HG03175 (cell line): ENCODE measurements at regions not wholly inside any gene's neighbourhood (a gene's known extent, or its start where the extent isn't known, plus 50 kb on each side); places are given as distances from the start of the nearest gene placed in this dataset.

Experiments
- ATAC-seq: cut with Tn5 transposase; IDR thresholded peaks from one replicate; pipeline ENCODE4 v1.9.1; 2021; ENCODE audit warnings: mild to moderate bottlenecking, moderate library complexity; ENCODE audit not compliant: unreplicated experiment

- ATAC-seq = no peak
Measured at GRCh38 chr6:104621396-104621795, 238.3 kb downstream of the HACE1 start.

- no peak for ATAC-seq
Measured at GRCh38 chr6:104617591-104617990, 242.1 kb downstream of the HACE1 start.

DNA sequence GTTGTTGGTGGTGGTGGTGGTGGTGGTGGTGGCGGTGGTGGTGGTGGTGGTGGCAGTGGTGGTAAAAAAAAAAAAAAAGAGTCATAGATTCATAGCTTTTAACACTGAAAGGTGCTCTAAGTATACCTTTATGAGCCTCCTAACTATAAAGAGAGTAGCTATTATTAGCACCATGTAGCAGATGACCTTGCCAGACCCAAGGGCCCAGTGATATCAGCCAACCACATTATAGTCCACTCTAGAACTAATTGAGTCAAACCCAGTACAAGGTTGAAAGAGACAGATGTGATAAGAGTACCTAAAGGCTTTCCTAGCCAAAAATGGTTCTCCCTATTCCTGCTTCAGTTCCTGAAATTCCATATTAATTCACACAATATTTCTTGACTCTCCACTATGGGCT, 245.3 kb downstream of the HACE1 start:
- no peak for ATAC-seq

GRCh38 chr6:104613416-104614001, 246.2 kb downstream of the HACE1 start:
- ATAC-seq = no peak

GRCh38 chr6:104612541-104612940, 247.2 kb downstream of the HACE1 start:
- no peak for ATAC-seq

- ATAC-seq = no peak
Measured at GRCh38 chr6:104608101-104608500, 251.6 kb downstream of the HACE1 start.

DNA sequence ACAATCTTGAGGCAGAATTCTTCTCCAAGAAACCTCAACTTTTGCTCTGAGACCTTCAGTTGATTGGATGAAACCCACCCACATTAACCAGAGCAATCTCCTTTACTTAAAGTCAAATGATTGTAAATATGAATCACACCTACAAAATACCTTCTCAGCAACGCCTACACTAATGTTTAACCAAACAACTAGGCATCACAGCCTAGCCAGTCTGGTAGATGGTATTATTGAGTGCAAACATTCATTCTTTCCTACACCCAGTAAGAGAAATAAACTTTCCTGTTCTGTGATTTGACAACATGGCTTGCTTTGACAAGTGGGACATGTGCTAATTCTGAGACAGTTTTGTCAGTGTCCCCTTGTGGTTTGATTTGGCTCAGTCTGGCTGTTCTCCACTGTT, 252.2 kb downstream of the HACE1 start:
- no peak for ATAC-seq

DNA sequence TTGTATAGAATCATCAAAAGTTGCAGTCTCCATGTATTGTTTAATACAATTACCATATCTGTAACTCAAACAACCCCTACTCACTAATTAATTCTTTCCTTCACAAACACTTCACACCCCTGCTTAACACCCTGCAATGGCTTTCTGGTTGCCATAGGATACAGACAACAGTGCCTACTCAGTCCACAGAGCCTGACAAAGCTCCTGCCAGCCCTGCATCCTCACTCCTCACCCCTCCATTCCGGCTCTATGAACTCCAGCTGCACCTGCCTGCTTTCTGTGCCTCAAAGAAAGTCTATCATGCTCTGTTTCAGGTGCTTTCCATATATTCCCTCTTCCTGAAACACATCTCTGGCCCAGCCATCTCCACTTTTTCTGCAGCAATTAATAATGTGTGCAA, 253.4 kb downstream of the HACE1 start:
- ATAC-seq = no peak

- ATAC-seq = no peak
Measured at GRCh38 chr6:104604685-104605084, 255.0 kb downstream of the HACE1 start.

DNA sequence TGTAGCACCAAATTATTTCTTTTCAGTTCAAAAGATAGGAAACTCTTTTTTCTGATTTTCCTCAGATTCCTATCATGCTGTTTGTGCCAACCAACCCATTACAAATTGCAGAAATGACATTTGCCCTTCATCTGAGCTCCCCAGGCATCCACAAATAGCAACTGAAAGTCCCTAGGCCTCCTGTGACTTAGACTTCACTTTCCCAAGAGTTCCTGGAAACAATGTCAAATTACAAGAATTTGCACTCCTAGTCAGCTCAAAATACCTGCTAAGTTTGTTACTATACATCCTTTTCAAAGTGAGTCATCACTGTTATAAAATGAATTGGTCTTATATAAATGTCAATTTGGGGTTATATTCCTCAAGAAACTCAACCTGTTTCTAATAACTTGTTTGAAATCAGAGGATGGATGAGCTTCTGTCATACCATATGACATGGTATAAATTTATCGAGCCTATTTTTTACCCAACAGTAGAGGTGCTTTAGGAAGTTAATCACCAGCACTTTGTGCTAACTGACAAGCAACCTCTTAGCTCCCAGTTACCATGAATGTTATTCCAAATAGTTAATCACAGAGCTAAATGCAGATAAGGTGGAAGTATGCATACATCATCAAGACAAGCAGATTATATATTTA, 256.5 kb downstream of the HACE1 start:
- ATAC-seq = no peak

GRCh38 chr6:104601721-104602120, 258.0 kb downstream of the HACE1 start:
- ATAC-seq = no peak

DNA sequence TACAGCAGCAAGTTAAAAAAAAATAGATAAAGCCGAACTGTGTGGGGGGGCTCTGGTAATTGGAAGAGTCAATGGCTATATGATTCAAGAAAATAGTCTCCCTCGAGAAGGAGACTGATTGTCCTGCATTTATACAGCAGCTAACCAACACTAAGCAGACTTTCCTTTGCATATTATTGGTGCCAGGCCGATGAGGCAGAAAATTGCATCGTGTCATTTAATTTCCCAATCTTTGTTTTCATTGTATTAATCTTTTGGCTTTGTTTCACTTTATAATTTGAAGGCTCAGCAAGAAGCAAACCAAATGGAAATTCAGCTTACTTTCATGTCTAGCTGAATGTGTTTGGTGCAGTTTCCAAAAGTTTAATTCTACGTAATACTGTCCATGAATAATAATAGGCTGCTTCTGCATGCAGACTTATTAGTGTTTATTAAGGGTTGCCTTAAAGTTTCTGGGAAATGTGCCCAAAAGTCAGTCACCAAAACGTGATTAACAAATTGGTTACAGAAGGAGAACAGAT, 258.5 kb downstream of the HACE1 start:
- no peak for ATAC-seq

DNA sequence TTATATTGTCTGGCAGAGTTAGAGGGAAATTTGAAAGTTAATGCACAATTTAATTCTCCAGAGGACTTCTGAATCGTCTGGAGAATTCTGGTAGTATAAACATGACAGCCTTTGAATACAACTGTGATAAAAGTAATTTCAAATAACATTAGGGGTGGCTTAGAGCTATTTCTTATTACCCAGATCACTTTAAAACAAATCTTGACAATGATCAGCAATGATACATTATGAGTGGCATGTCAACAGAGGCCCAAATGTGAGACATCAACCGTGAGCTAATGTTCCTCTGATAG, 259.1 kb downstream of the HACE1 start:
- no peak for ATAC-seq

DNA sequence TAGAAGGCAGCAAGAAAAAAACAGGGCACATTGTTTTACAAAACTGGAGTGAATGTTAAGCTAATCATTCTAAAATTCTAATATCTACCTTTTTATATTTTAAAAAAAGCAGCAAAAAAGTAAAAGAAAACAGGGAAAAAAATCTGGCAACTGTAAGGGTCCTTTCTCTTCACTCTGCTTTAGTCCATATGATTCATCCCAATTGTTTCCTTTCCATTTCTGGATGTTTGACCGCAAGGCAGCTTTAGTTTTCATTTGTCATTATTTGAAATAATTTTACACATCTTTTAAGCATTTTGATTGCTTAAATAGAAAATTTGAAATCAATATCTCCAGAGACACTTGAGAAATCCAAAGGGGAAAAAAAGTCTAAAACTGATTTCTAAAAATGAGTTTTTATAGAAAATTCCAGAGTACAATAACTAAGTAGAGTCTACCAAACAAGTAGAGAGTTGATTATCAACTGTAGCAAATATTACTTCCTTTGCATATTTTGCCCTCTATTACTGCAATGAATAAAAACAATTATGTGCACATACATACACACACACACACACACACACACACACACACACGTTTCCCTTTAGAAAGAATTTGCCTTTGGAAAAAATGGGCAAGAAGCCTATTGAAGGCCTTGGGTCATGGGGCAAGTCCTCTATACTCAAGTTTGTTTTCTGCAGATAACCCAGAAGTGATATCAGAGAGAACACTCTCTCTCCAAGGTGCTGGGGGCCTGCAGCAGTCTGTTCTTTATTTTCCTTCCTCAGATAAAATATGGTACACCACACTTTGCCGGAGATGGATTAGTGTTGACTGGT, 259.7 kb downstream of the HACE1 start:
- ATAC-seq = no peak

GRCh38 chr6:104597541-104598050, 262.1 kb downstream of the HACE1 start:
- ATAC-seq = no peak

DNA sequence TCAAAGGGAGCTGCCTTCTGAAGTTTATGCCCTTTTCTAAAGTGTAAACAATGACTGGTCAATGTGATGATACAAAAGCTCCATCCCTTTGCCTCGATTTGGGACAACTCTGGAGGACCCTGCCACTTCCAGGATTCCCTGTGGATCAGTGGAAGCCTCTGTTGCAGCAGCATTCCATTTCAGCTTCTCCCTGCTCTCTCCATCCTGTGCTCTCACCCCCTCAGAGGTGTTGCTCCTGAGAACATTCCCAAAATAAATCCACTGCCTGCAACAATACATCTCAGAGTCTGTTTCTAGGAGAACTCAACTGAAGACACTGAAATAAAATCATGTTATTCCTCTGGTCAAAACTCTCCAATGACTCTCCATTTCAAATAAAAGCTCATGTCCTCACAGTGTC, 263.6 kb downstream of the HACE1 start:
- no peak for ATAC-seq

DNA sequence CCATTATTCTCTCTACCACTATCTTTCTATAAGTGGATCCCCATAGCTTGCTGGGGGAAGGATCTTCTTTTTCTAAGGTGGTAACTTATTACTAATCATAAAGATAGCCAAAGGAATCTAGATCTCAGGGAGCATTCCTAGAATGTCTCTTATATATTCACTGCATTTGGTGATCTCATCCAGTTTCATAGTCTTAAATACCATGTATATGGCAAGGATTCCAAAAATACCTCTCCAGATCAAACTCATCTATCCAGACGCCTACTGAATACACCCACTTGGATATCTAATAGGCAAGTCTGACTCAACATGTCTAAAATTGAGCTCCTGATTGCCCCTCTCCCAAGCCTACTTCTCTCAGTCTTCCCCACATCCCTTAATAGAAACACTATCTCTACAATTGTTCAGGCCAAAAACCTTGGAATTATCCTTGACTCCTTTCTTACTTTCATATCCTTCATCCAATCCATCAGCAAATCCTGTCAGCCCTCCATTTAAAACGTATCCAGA, 264.4 kb downstream of the HACE1 start:
- no peak for ATAC-seq

GRCh38 chr6:104591573-104592334, 268.0 kb downstream of the HACE1 start:
- ATAC-seq = no peak

GRCh38 chr6:104589940-104590339, 269.8 kb downstream of the HACE1 start:
- ATAC-seq = no peak

DNA sequence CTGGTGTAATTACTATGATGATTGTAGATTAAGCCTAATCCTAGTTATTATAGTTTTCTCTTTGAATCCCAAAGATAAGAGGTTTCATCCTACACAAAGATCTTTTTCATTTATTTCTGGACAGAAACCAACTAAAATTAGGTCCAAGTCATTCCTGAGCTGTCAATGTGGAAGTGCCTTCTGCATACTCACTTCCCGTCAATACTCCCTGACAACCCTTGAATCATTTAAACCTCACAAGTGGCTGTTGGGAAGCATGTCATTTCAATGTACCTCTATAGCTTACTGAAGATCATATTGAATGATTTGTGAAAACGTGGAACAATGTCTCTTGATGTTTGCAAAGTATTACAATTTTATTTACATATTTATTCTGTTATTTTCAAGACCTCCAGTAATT, 274.1 kb downstream of the HACE1 start:
- ATAC-seq = no peak

DNA sequence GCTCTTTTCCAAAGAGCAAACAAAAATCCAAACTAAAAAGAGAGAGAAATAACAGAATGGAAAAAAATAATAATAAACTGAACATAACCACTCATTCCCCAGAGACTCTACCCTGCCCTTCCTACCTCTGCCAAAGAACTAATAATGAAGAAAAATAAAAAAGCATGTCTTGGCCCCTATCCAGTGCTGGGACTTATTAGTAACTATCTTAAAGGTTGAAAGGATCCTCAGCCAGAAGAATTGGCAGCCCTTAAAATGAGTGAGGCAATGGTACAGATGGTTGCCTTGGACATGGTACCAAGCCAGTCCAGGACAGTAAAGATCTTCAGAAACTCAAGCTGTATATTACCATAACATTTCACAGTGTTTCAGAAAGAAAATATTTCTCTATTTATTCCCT, 279.3 kb downstream of the HACE1 start:
- no peak for ATAC-seq
